GM10248 (cell line): ENCODE measurements at regions not wholly inside any gene's neighbourhood (a gene's known extent, or its start where the extent isn't known, plus 50 kb on each side); places are given as distances from the start of the nearest gene placed in this dataset.

ENCODE experiments used
- CTCF ChIA-PET: fragments of 300-600 bp; sonication (Branson Sonifier 250); formaldehyde crosslinking; extraction: SDS; loops from one replicate; lab custom pipeline; 2021; ENCODE audit warnings: antibody characterized with exemption; lab: Yijun Ruan, JAX
- POLR2A ChIA-PET: fragments of 350-650 bp; sonication (Branson Sonifier 250); formaldehyde crosslinking; extraction: SDS; loops from one replicate; lab custom pipeline; 2020; ENCODE audit warnings: antibody characterized with exemption; lab: Yijun Ruan, JAX
- DNase-seq: peaks from one replicate; pipeline ENCODE4 v3.0.0; 2012; ENCODE audit errors: extremely low spot score
- TF ChIP-seq, protein P1 (sequence below): IDR thresholded peaks from 2 replicates; pipeline ENCODE4 v1.5.1; 2012; ENCODE audit warnings: mild to moderate bottlenecking, low read depth; ENCODE audit errors: extremely low read depth, missing control alignments, control extremely low read depth

DNA sequence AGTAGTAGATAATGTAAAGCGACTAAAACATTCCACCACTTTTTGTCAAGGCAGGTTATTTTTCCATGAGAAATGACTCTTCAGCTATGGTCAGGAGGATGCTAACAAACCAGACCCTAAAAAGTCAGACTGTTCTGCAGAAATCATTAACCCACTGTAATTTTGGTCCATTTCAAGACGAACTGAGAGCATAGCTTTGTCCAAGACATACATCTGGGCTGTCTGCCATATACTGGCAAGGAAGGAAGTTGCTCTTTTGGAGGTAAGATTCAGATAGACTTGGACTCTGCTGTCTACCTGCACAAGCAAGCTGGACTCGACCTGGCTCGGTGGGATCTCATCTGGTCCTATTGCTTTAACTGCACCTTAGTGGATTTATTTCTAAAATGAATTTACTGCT lies 207.8 kb downstream of the POSTN start:
- CTCF ChIA-PET: interaction anchor here (0.8 kb wide), 1 partner anchor 12 kb away, joined by 3 read pairs; no protein-coding TSS in a partner anchor
- POLR2A ChIA-PET: no interaction called here

DNA sequence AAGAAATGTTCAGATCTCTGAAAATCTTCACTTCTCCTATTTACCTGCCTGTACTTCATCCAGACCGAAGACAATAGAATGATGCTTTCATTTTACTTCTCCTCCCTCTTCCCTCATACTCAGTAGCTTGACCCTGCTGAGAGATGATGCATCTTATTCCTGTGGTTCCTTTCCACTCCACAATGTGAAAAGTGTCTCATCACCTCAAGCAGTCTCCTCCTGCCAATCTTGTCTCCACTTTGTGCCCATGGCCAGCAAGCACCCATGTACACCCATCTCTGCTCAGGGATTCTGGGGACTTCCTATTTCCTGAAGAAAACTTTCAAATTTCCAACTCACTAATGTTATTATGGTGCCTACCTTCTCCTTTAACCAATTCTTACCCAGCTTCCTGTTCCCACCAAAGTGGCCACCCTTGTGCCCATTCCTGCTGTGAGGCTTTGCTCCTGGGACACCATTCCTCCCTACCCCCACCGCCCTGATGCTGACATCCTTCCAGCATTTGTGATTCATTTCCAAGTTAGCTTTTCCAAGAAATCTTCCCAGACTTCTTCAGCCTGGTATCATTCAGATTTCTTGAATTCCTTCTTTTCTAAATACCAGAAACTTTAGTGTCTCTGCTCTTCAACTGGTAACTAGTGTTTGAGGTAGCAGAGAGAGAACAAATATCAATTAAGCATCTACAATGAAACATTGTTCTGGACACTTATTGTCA lies 212.5 kb downstream of the POSTN start:
- POLR2A ChIA-PET: no interaction called here
- no peak for DNase-seq
- CTCF ChIA-PET: interaction anchor here (1.4 kb wide), 1 partner anchor 14 kb away, joined by 4 read pairs; no protein-coding TSS in a partner anchor
- TF ChIP-seq, protein P1, sequence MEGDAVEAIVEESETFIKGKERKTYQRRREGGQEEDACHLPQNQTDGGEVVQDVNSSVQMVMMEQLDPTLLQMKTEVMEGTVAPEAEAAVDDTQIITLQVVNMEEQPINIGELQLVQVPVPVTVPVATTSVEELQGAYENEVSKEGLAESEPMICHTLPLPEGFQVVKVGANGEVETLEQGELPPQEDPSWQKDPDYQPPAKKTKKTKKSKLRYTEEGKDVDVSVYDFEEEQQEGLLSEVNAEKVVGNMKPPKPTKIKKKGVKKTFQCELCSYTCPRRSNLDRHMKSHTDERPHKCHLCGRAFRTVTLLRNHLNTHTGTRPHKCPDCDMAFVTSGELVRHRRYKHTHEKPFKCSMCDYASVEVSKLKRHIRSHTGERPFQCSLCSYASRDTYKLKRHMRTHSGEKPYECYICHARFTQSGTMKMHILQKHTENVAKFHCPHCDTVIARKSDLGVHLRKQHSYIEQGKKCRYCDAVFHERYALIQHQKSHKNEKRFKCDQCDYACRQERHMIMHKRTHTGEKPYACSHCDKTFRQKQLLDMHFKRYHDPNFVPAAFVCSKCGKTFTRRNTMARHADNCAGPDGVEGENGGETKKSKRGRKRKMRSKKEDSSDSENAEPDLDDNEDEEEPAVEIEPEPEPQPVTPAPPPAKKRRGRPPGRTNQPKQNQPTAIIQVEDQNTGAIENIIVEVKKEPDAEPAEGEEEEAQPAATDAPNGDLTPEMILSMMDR: no peak

More for the DNA sequence above, 207.8 kb downstream of the POSTN start:
- DNase-seq: no peak
- TF ChIP-seq, protein P1: no peak

DNA sequence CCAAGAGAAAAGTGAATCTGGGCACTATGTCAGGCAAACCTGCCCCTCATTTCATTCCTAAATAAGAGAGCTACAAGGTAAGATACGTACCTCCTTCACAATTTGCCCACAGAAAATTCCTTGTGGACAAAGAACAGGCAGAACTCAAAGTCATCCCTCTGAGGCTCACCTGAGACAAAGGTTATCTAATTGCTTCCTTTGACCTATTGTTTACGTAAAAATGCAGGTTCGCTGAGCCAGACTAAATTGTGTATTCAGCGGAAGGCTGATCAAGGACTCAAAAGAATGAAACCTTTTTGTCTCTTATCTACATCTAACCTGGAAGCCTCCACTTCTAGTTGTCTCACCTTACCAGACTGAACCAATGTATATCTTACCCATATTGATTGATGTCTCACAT lies 213.3 kb downstream of the POSTN start:
- ChIA-PET CTCF (interaction anchor here (1.4 kb wide), 1 partner anchor 15 kb away, joined by 4 read pairs; no protein-coding TSS in a partner anchor), POLR2A (no interaction called here)
- DNase-seq: no peak
- TF ChIP-seq, protein P1: no peak

DNA sequence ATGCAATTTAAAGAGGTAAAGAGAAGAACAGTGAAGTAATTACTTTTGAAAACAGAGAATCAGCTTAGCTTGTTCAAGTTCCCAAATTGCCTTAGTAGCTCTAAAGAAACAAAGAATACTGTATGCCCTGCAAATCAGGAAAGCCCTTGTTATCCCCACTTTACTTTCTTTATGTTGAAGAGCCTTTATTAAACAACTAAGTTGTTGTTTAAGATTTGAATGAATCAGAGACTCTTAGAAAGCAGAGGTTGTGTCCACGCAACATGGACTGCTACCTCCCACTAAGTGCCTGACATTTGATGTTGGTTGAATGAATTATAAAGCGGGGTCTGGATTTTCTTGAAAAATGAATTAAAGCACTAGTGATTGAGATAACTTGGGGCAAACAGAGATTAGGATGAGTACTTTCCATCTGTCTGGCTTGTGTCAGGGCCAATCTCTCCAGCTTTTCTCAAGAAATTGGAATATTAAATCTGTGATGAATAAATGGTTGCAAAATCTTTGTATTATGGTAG lies 214.7 kb downstream of the POSTN start:
- CTCF ChIA-PET: no interaction called here
- POLR2A ChIA-PET: no interaction called here
- DNase-seq: no peak
- TF ChIP-seq, protein P1: no peak

DNA sequence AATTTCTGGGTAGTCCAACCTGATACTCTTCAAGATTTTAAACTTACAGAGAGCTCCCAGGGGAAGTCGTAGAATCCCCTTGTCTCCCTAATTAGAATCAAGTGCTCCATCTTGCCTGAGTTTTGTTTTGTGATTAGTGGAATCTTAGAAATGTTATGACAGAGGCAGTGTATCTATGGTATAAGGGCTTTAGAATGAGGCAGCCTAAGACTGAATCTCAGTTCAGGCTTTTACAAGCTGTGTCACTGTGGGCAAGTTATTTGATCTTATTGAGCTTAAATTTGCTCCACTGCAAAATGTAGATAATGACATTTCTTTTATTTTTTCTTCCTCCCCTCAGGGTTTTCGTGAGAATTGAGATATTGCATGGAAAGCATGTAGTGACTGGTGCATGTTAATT lies 215.5 kb downstream of the POSTN start:
- no peak for DNase-seq
- CTCF ChIA-PET: no interaction called here
- POLR2A ChIA-PET: no interaction called here
- TF ChIP-seq, protein P1: no peak

- TF ChIP-seq, protein P1: no peak
- DNase-seq: no peak
- POLR2A ChIA-PET: no interaction called here
- CTCF ChIA-PET: no interaction called here
Measured at GRCh38 chr13:37382146-37382545, 216.4 kb downstream of the POSTN start.
